Osteoblast (primary cell): ENCODE measurements at regions not wholly inside any gene's neighbourhood (a gene's known extent, or its start where the extent isn't known, plus 50 kb on each side); places are given as distances from the start of the nearest gene placed in this dataset.

ENCODE experiments used
- DNase-seq: peaks from one replicate; pipeline ENCODE4 v3.0.0; 2011; ENCODE audit warnings: low spot score, mixed read lengths; ENCODE audit not compliant: insufficient read length; ENCODE audit errors: missing footprints
- H2AFZ ChIP-seq: 2 replicates; pipeline ENCODE4 v1.6.0; 2011; ENCODE audit warnings: mild to moderate bottlenecking, low read length
- H3K27ac ChIP-seq: 2 replicates; pipeline ENCODE4 v1.5.1; 2011; ENCODE audit warnings: mild to moderate bottlenecking, low read depth, low read length, moderate library complexity
- H3K27me3 ChIP-seq: 2 replicates; pipeline ENCODE4 v1.6.0; 2012; ENCODE audit warnings: mild to moderate bottlenecking, control low read depth, inconsistent platforms, low read length, moderate library complexity; ENCODE audit not compliant: insufficient read depth
- H3K36me3 ChIP-seq: 2 replicates; pipeline ENCODE4 v1.5.1; 2011; ENCODE audit warnings: mild to moderate bottlenecking, low read length, control low read depth, moderate library complexity; ENCODE audit not compliant: insufficient read depth
- H3K4me1 ChIP-seq: 2 replicates; pipeline ENCODE4 v1.5.1; 2011; ENCODE audit warnings: mild to moderate bottlenecking, low read length, control low read depth, moderate library complexity; ENCODE audit not compliant: insufficient read depth
- H3K4me2 ChIP-seq: 2 replicates; pipeline ENCODE4 v1.6.0; 2011; ENCODE audit warnings: mild to moderate bottlenecking, low read length; ENCODE audit not compliant: insufficient read depth
- H3K4me3 ChIP-seq: fragments of 200-600 bp; sonication (generic); 3 replicates; pipeline ENCODE4 v1.5.1; 2012; ENCODE audit warnings: mild to moderate bottlenecking, low read length, inconsistent platforms; ENCODE audit not compliant: insufficient read depth
- H3K79me2 ChIP-seq: 2 replicates; pipeline ENCODE4 v1.6.0; 2012; ENCODE audit warnings: mild to moderate bottlenecking, low read length, control low read depth, inconsistent platforms; ENCODE audit not compliant: insufficient read depth
- H3K9me3 ChIP-seq: 2 replicates; pipeline ENCODE4 v1.5.1; 2011; ENCODE audit warnings: low read depth, low read length, control low read depth
- H4K20me1 ChIP-seq: 2 replicates; pipeline ENCODE4 v1.6.0; 2012; ENCODE audit warnings: mild to moderate bottlenecking, low read length, control low read depth; ENCODE audit not compliant: insufficient read depth
- CTCF ChIP-seq: IDR thresholded peaks from 2 replicates; pipeline ENCODE4 v1.5.1; 2011; ENCODE audit warnings: mild to moderate bottlenecking, low read depth, low read length, moderate library complexity; ENCODE audit errors: extremely low read depth

- no peak for DNase-seq
These were observed 70.7 kb downstream of the XCL2 start for GRCh38 chr1:168473126-168473525.

DNA sequence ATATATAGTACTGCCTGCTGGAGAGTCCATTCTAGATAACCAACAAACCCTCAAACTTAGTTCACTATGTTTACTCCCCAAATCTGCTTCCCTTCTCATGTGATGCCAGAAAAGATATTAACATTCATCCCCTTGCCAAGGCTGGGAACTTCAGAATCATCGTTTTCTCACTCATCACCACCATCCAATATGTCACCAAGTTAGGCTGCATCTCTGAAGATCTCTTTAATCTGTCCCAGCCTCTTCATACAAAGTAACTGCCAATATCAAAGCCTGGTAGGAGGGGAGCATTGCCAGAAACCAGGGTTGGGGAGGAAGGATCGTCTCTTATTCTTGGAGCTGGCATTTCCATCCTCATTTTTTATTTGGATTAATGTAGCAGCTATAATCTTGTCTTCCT is 71.6 kb downstream of the XCL2 start:
- Histone ChIP-seq H3K9me3 (no peaks in the 10 kb centered on the region), H4K20me1 (no peaks in the 10 kb centered on the region), H2AFZ (no peak overlapping the region), H3K79me2 (no peaks in the 10 kb centered on the region), H3K36me3 (no peaks in the 10 kb centered on the region), H3K4me2 (no peak overlapping the region), H3K27ac (no peak overlapping the region), H3K27me3 (no peaks in the 10 kb centered on the region), H3K4me3 (no peak overlapping the region), H3K4me1 (peaks cover 37% of the 10 kb centered on the region)
- TF ChIP-seq CTCF: no peak
- DNase-seq: no peak

More at GRCh38 chr1:168473126-168473525, 70.7 kb downstream of the XCL2 start:
- TF ChIP-seq CTCF: no peak
- H3K4me1 ChIP-seq: peaks cover 31% of the 10 kb centered on the region
- no peak overlapping the region for H3K27ac ChIP-seq
- H3K9me3 ChIP-seq: no peaks in the 10 kb centered on the region
- no peak overlapping the region for H3K4me2 ChIP-seq
- no peaks in the 10 kb centered on the region for H3K36me3 ChIP-seq
- H2AFZ ChIP-seq: no peak overlapping the region
- no peaks in the 10 kb centered on the region for H3K27me3 ChIP-seq
- no peak overlapping the region for H3K4me3 ChIP-seq
- no peaks in the 10 kb centered on the region for H4K20me1 ChIP-seq
- H3K79me2 ChIP-seq: no peaks in the 10 kb centered on the region

GRCh38 chr1:168470901-168471431 is 72.8 kb downstream of the XCL2 start:
- no peak for TF ChIP-seq CTCF
- Histone ChIP-seq H3K4me1 (peaks cover 40% of the 10 kb centered on the region), H3K9me3 (no peaks in the 10 kb centered on the region), H3K79me2 (no peaks in the 10 kb centered on the region), H4K20me1 (no peaks in the 10 kb centered on the region), H3K4me2 (peak overlapping the region; percentile 79), H2AFZ (no peak overlapping the region), H3K27me3 (no peaks in the 10 kb centered on the region), H3K36me3 (no peaks in the 10 kb centered on the region), H3K27ac (peak overlapping the region; percentile 90), H3K4me3 (peak overlapping the region; percentile 35)
- DNase-seq: peak; percentile 81

DNA sequence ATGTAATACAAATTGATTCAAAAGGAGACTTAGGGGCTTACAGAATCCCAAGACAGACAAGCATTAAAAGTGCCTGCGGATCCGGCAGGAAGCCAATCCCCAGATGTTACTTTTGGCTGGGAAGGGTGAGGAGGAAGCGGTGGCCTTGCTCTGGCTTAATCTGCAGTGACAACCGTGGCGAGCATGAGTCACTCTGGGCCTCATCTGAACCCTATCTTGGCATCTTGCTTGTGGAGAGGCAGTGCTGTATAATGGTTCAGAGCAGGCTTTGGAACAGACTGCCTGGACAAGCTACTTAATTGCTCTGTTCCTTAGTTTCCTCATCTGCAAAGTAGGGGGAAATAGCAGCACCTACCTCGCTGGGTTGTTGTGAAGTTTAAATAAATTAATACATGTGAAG is 74.1 kb downstream of the XCL2 start:
- H3K36me3 ChIP-seq: no peaks in the 10 kb centered on the region
- no peaks in the 10 kb centered on the region for H3K79me2 ChIP-seq
- H2AFZ ChIP-seq: no peak overlapping the region
- H3K4me1 ChIP-seq: peaks cover 40% of the 10 kb centered on the region
- DNase-seq: peak; percentile 69
- TF ChIP-seq CTCF: no peak
- H3K4me2 ChIP-seq: peak overlapping the region; percentile 37
- no peak overlapping the region for H3K4me3 ChIP-seq
- no peak overlapping the region for H3K27ac ChIP-seq
- H3K9me3 ChIP-seq: no peaks in the 10 kb centered on the region
- no peaks in the 10 kb centered on the region for H4K20me1 ChIP-seq
- H3K27me3 ChIP-seq: no peaks in the 10 kb centered on the region
